Effector CD8-positive, alpha-beta T cell (primary cell): ENCODE measurements at regions not wholly inside any gene's neighbourhood (a gene's known extent, or its start where the extent isn't known, plus 50 kb on each side); places are given as distances from the start of the nearest gene placed in this dataset.
"Not testable (repeated sequence)": the region's sequence is repeated elsewhere in the genome, so short reads cannot be mapped to it uniquely, and the experiment has no call there.

Experiments used
- DNase-seq: peaks from one replicate; lab custom pipeline; 2025; lab: John Stamatoyannopoulos, UW

DNA sequence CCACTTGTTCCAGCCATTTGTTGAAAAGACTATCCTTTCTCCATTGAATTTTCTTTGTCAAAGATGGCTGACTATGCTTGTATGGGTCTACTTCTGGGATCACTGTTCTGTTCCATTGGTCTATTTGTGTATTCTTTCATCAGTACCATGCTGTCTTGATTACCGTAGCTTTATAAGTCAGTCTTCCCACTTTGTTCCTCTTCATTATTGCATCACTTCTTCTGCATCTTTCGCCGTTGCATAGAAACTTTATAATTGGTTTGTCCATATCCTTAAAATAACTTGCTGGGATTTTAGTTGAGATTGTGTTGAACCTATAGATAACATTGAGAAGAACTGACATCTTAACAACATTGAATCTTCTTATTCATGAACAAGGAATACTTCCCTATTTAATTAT lies 598.8 kb downstream of the TBC1D22A start:
- no peak for DNase-seq

DNA sequence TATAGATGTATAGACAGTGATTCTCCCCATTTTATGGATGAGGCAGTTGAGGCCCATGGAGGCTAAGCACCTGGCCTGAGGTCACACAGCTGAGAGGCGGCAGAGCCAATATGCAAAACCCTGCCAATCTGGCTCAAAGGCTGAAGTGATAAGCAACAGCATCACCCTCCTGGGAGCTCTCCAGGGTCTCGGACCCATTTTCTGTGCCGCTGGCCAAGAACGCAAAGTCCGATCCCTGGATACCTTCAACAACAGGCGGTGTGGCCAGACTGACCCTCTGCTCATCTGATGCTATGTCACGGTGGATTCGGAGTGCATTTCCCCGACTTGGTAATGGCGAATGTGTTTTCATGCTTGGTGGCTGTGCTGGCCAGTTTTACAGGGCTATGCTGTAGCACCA lies 595.0 kb downstream of the TBC1D22A start:
- no peak for DNase-seq

DNA sequence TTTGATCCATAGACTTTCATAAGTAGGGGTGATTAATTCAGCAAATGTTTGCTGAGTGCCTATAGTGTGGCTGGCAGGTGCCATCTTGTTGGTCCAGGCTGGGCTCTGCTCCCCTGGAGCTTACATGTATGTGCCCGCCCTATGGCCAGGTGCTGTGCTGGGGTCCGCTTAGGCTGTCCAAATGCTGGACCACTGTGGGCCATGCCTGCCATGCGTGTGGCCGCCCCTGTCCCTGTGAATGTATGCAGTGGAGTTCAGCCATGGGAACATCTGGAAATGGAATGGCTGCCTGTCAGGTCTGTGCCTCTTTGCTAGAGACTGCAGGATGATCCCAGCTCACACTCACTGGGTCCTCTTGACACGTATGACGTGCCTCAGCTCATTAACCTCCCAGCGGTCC lies 594.6 kb downstream of the TBC1D22A start:
- no peak for DNase-seq

DNA sequence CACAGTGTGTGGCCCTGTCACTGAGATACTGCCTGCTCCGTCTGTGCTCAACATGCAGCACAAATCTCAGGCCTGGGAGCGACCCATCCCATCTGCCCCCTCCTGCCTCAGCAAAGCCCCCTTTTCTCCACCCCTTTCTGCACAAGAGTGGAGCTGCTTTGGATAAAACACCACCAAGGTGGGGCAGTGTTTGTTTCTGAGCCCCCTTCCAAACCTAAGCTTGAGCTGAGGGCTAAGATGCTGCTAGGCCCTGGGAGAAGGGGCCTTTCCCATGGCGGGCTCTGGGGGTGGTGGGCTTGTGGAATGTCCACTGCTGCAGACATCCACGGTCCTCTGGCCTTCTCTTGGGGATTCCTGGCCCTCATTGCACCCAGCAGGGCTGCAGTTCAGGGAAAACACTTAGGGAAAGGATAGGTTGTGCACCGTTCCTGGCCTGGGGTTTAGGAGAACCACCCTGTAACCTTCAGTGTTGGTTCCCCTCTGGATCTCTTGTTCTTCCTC lies 594.1 kb downstream of the TBC1D22A start:
- no peak for DNase-seq

DNA sequence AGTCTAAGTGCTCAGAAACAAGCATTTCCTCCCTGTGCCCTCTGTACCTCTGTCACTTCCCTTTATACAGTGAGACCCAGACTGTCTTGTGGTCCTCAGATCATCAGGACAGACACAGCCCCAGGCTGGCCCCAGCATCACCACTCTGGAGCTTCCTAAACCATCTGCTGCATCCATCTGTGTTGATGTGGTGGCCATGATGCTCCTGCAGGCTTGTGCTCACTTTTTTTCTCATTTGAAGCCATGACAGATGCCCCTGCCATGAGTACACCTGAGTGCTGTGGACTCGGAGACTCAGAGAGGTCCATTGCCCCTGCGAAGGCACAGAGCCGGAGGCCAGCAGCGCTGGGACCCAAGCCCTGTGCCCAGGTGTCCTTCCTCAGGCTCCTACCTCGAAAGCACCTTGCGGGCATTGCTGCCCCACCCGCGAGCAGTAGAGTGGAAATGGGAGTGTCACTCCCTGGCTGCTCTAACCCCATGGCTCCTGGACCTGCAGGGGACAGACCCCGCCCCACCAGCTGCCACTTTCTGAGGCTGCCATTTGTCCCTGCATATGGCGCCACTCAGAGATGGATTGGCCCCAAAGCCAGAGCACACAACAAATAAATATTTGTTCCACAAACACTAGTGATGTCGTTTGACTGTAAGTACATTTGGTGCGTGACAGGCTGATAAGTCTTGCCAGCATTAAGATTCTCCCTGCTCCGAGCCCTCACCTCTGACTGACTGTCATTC lies 593.5 kb downstream of the TBC1D22A start:
- DNase-seq = no peak

DNA sequence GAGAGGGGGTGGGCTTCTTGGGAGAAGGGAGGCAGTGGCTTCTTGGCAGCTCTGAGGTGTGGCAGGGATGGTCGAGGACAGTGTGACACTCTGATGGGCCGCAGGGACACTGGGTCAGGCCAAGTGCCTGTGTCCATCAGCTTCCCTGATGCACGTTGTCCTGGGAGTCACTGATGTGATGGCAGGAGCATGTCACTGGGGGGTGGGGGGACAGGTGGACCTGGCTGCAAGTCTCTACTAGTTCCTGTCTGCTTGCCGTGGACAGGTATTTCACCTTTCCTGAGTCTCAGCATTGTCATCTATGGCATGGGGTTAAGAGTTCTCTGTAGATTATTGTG lies 592.9 kb downstream of the TBC1D22A start:
- DNase-seq = no peak

DNA sequence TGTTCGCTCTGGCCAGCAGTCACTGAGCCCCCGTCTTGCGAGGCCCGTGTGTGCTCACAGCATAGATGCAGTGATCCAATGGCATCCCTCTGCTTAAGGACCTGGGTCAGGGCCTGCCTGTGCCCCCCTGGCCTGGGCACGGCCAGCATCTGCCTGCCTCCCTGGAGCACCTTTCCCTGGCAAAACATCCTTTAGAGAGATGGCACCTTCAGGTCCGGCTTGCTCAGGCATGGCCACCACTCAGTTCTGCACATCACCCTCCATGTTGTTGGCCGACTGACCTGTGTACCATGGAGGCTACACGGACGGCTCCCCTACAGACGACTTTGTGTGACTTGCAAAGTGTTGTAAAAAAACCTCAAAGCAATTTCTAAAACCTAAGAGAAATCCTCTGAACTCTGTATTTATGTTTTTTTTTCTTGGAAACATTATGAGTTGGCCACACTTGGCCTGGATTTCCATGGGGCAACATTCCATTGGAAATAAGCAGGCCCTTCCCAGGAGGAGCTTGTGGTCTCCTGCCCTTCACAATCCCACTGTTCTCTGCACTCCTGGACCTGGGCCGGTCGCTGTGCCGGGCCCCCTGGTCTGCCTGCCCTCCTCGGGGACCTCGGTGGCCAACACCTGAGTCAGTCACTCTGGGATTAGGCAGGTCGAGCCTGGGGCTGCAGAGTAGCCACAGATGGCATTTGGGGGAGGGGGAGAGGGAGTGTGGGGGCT lies 592.4 kb downstream of the TBC1D22A start:
- no peak for DNase-seq

GRCh38 chr22:47352920-47353700 lies 590.7 kb downstream of the TBC1D22A start:
- DNase-seq = no peak

DNA sequence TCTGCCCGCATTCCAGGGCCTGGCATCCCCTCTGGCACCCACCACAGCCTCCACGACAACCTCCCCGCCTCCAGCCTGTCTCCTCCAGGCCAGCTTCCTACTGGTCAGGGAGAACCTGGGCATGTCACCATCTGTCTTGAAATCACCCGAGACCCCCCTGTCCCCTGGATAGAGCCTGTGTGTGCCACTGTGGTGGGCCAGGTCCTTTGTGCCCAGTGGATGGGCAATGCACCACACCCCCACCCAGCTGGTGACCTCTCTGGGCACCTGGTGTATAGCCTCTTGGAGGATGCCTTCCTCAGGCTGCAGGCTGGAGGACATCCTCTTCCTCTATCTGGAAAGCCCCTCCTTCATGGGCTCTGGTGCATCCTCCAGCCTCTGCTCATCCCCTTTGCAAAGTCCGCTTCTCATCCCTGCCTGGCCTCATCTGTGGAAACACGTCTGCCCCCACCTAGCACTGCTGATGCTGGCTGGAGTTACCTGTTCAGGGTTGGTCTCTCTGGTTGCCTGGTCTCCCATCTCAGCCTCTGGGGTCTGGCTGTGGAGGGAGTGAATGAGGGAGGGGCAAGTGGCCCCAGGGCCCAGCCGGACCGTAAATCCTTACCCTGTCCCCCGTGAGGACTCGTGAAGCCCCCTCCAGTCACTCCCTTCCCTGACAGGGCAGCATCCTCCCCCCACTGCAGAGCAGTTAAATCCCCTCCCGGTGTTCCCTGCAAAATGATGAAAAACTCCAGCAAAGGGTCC lies 589.6 kb downstream of the TBC1D22A start:
- DNase-seq = no peak

- not testable (repeated sequence) for DNase-seq
Observed at GRCh38 chr22:47346287-47346686, 583.8 kb downstream of the TBC1D22A start.

DNA sequence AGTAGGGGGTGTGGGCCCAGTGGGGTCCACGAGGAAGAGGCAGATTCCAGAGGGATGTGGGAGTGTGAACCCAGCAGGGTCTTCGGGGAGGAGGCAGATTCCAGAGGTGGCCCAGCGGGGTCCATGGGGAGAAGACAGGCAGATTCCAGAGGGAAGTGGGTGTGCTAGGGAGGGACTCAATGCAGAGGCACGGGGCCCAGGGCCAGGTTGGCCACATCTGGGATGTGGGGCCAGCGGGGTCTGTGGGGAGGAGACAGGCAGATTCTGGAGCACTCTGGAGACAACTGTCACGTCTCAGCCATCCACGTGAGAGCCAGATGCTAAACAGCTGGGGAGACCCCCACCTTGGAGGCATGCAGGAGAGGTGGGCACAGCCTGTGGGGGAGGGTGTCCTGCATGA lies 582.6 kb downstream of the TBC1D22A start:
- DNase-seq = no peak

DNA sequence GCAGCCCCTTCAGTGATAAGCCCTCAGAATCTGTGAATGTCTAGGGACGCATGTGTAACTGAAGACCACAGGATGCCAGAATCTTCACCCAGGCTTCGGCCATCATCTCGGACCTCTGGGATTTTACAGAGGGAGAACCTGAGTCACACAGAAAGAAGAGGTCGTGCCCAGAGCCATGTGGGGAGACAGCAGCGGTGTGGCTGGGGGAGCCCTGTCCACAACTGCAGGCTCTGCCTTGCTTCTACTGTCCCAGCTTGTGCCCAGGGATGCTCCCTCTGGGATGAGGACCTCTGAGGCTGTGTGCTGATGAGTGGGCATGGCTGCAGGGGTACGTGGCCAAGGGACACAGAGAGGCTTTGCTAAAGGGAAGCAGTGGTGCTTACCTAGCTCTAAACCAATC lies 582.0 kb downstream of the TBC1D22A start:
- DNase-seq = no peak

GRCh38 chr22:47343611-47344010 lies 581.2 kb downstream of the TBC1D22A start:
- no peak for DNase-seq

GRCh38 chr22:47342446-47342845 lies 580.0 kb downstream of the TBC1D22A start:
- DNase-seq = no peak

GRCh38 chr22:47341464-47341863 lies 579.0 kb downstream of the TBC1D22A start:
- DNase-seq = no peak

DNA sequence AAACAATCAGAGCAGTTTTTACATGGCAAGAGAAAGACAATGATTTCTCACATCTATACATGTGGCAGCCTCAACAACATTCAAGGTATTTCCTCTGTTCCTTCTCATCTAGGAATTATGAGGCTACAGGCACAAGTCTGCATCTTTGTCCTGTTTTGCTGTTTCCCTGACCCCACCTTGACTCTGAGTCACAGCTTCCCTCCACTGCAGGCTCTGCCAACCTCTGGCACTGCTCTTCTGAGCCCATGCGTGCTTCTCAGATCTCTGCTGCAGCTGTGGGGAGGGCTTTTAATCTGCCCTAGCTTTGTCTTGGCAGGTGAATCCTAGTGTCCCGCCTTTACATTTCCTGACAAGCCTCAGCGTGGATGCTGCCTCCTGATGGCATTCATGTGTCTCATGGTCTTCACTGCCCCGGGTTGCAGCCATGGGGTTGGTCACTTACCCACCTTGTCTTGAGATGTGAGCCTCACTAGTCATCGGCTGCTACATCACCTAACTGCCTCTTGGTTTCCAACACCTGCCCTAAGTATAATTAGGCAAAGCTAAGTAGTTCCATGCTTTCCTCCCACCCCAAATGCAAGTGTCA lies 578.5 kb downstream of the TBC1D22A start:
- no peak for DNase-seq

- no peak for DNase-seq
Observed at GRCh38 chr22:47337161-47337621, 574.7 kb downstream of the TBC1D22A start.

DNA sequence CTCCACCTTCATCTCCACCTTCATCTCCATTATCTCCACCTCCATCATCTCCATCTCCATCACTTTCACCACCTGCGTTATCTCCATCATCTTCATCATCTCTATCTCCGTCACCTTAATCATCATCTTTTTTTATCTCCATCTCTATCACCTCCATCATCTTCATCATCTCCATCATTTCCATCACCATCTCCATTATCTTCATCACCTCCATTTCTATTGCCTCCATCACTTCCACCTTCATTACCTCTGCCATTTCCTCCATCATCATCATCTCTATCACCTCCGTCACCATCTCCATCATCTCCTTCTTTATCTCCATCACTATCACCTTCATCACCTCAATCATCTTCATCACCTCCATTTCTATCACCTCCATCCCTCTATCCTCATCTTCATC lies 573.5 kb downstream of the TBC1D22A start:
- DNase-seq = no peak

GRCh38 chr22:47335460-47335859 lies 573.0 kb downstream of the TBC1D22A start:
- DNase-seq = no peak

DNA sequence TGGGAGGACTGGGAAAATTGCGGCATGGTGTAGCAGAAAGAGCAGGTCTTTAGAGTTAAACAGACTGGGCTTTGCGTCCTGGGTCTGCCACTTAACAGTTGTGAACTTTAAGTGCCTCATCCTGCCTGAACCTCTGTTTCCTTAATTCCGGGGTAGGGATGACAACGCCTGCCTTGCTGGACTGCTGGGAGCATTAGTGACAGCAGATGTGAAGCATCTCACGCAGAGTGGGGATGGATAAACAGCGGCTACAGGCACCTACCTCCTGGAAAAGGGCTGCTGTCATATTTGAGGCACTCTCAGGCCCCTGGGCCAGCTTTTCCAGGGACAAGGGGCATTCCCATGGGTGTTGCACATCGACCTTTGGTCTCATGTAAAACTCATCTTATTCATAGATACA lies 572.2 kb downstream of the TBC1D22A start:
- no peak for DNase-seq

DNA sequence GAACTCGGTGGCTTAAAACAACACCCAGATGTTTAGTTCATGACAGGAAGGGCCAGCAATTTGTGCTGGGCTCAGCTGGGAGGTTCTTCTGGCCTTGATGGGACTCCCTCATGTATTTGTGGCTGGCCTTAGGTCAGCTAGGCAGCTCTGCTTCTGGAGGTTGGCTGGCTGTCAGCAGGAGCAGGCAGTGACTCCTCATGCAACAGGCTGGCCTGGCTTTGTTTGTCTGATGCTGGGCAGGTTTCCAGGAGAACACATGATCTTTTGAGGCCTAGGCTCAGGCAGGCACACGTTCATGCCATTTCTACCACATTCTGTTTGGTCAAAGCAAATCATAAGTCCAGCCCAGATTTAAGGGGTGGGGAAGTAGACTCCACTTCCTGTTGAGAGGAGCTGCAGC lies 571.2 kb downstream of the TBC1D22A start:
- DNase-seq = no peak
